IMR-90 (cell line): ENCODE measurements at regions not wholly inside any gene's neighbourhood (a gene's known extent, or its start where the extent isn't known, plus 50 kb on each side); places are given as distances from the start of the nearest gene placed in this dataset.

ENCODE experiments used
- ATAC-seq: fragments of 200-7000 bp; cut with Tn5 transposase; 2 replicates; pipeline ENCODE4 v1.9.1; 2020; ENCODE audit warnings: low read depth, mild to moderate bottlenecking, moderate library complexity
- BruUV-seq: library from RNA; stranded (reverse); fragments of 400-500 nt; replicated peaks from 2 replicates; lab custom pipeline; 2021; lab: Mats Ljungman, UMichigan
- CTCF ChIA-PET: fragments of 300-600 bp; formaldehyde crosslinking; extraction: SDS; loops from one replicate; lab custom pipeline; 2021; ENCODE audit warnings: antibody characterized with exemption; lab: Yijun Ruan, JAX
- POLR2A ChIA-PET: fragments of 300-600 bp; sonication (Branson Sonifier 250); formaldehyde crosslinking; loops from one replicate; lab custom pipeline; 2022; ENCODE audit warnings: antibody characterized with exemption; ENCODE audit not compliant: unreplicated experiment; lab: Charles Lee
- DNase-seq: peaks from one replicate; pipeline ENCODE4 v3.0.0; 2013
- H2AFZ ChIP-seq: replicated peaks from 2 replicates; pipeline ENCODE3; 2013; ENCODE audit warnings: low read length, mild to moderate bottlenecking; ENCODE audit not compliant: poor library complexity
- H2AK5ac ChIP-seq: 2 replicates; pipeline ENCODE4 v1.6.1; 2013; ENCODE audit warnings: low read depth, low read length, inconsistent platforms
- H2AK9ac ChIP-seq: replicated peaks from 2 replicates; pipeline ENCODE3; 2013; ENCODE audit warnings: mild to moderate bottlenecking, low read depth, low read length, moderate library complexity; ENCODE audit not compliant: poor library complexity
- H2BK120ac ChIP-seq: 2 replicates; pipeline ENCODE4 v1.6.1; 2013; ENCODE audit warnings: low read depth, low read length, inconsistent platforms
- H2BK15ac ChIP-seq: 3 replicates; pipeline ENCODE4 v1.6.1; 2013; ENCODE audit warnings: low read depth, low read length, inconsistent platforms
- H2BK20ac ChIP-seq: 2 replicates; pipeline ENCODE4 v1.6.1; 2013; ENCODE audit warnings: low read depth, mild to moderate bottlenecking, inconsistent platforms, low read length, moderate library complexity
- H2BK5ac ChIP-seq: 2 replicates; pipeline ENCODE4 v1.6.1; 2013; ENCODE audit warnings: mild to moderate bottlenecking, low read depth, low read length, inconsistent platforms; ENCODE audit not compliant: poor library complexity, severe bottlenecking
- H3K14ac ChIP-seq: replicated peaks from 2 replicates; pipeline ENCODE4 v1.6.1; 2013; ENCODE audit warnings: low read depth, low read length, inconsistent platforms
- H3K18ac ChIP-seq: 2 replicates; pipeline ENCODE4 v1.6.1; 2013; ENCODE audit warnings: low read depth, low read length, control low read depth
- H3K23ac ChIP-seq: 2 replicates; pipeline ENCODE4 v1.6.1; 2013; ENCODE audit warnings: low read depth, low read length, inconsistent platforms
- H3K27ac ChIP-seq: 2 replicates; pipeline ENCODE4 v1.5.1; 2013; ENCODE audit warnings: mild to moderate bottlenecking, control low read depth, low read length; ENCODE audit not compliant: insufficient read depth
- H3K27me3 ChIP-seq: 2 replicates; pipeline ENCODE4 v1.6.1; 2013; ENCODE audit warnings: low read length; ENCODE audit not compliant: control insufficient read depth, insufficient read depth
- H3K36me3 ChIP-seq: 2 replicates; pipeline ENCODE4 v1.6.1; 2013; ENCODE audit warnings: low read length, mixed read lengths; ENCODE audit not compliant: control insufficient read depth, insufficient read depth
- H3K4ac ChIP-seq: 2 replicates; pipeline ENCODE4 v1.6.1; 2013; ENCODE audit warnings: low read depth, low read length, inconsistent platforms
- H3K4me1 ChIP-seq: 2 replicates; pipeline ENCODE4 v1.6.1; 2013; ENCODE audit warnings: low read length, mixed read lengths; ENCODE audit not compliant: control insufficient read depth, insufficient read depth
- H3K4me2 ChIP-seq: 2 replicates; pipeline ENCODE4 v1.6.1; 2013; ENCODE audit warnings: low read depth, mild to moderate bottlenecking, control low read depth, low read length, moderate library complexity
- H3K4me3 ChIP-seq: 2 replicates; pipeline ENCODE4 v1.5.1; 2013; ENCODE audit warnings: low read depth, mild to moderate bottlenecking, control low read depth, low read length, moderate library complexity; ENCODE audit not compliant: insufficient read depth
- H3K56ac ChIP-seq: 2 replicates; pipeline ENCODE4 v1.6.1; 2013; ENCODE audit warnings: low read length, inconsistent platforms; ENCODE audit not compliant: insufficient read depth; ENCODE audit errors: extremely low read depth
- H3K79me1 ChIP-seq, 2 experiments: 2 replicates each; pipeline ENCODE4 v1.6.1; 2013; ENCODE audit warnings: low read length in 2 of 2, inconsistent platforms in 1 of 2, low read depth in 1 of 2
- H3K9ac ChIP-seq: 2 replicates; pipeline ENCODE4 v1.6.1; 2013; ENCODE audit warnings: low read depth, low read length, control low read depth
- H3K9me1 ChIP-seq: 2 replicates; pipeline ENCODE4 v1.6.1; 2013; ENCODE audit warnings: low read length, inconsistent platforms; ENCODE audit not compliant: insufficient read depth
- H3K9me3 ChIP-seq: 2 replicates; pipeline ENCODE4 v1.6.1; 2013; ENCODE audit warnings: low read length; ENCODE audit not compliant: control insufficient read depth, insufficient read depth
- H4K20me1 ChIP-seq: 2 replicates; pipeline ENCODE4 v1.6.1; 2013; ENCODE audit warnings: low read length, inconsistent platforms; ENCODE audit not compliant: insufficient read depth
- H4K5ac ChIP-seq: 2 replicates; pipeline ENCODE4 v1.6.1; 2013; ENCODE audit warnings: mild to moderate bottlenecking, low read depth, low read length, control low read depth
- H4K8ac ChIP-seq, 2 experiments: 2 replicates each; pipeline ENCODE4 v1.6.1; 2013; ENCODE audit warnings: low read depth in 2 of 2, low read length in 2 of 2, control low read depth in 1 of 2, inconsistent platforms in 1 of 2
- H4K91ac ChIP-seq: 2 replicates; pipeline ENCODE4 v1.6.1; 2013; ENCODE audit warnings: low read depth, low read length, inconsistent platforms; ENCODE audit not compliant: insufficient read depth
- BHLHE40 ChIP-seq: fragments of 150-350 bp; IDR thresholded peaks from 2 replicates; pipeline ENCODE4 v1.6.1; 2016; ENCODE audit warnings: mild to moderate bottlenecking, low read depth, low read length
- CEBPB ChIP-seq: IDR thresholded peaks from 2 replicates; pipeline ENCODE4 v1.6.1; 2012; ENCODE audit warnings: low read depth, low read length, improper control_type of control experiment
- CHD1 ChIP-seq: IDR thresholded peaks from 2 replicates; pipeline ENCODE4 v1.6.1; 2012; ENCODE audit warnings: low read depth, low read length, improper control_type of control experiment
- ELK1 ChIP-seq: fragments of 150-350 bp; IDR thresholded peaks from 2 replicates; pipeline ENCODE4 v1.6.1; 2016; ENCODE audit warnings: low read depth, mild to moderate bottlenecking, low read length, moderate library complexity, borderline replicate concordance
- FOS ChIP-seq: fragments of 150-350 bp; IDR thresholded peaks from 2 replicates; pipeline ENCODE4 v1.6.1; 2016; ENCODE audit warnings: low read depth, low read length
- MAFK ChIP-seq: IDR thresholded peaks from 2 replicates; pipeline ENCODE4 v1.6.1; 2012; ENCODE audit warnings: low read depth, low read length, improper control_type of control experiment
- MAZ ChIP-seq: IDR thresholded peaks from 2 replicates; pipeline ENCODE4 v1.6.1; 2012; ENCODE audit warnings: low read depth, mild to moderate bottlenecking, low read length, improper control_type of control experiment, moderate library complexity, borderline replicate concordance
- MXI1 ChIP-seq: IDR thresholded peaks from 2 replicates; pipeline ENCODE4 v1.6.1; 2012; ENCODE audit warnings: low read depth, mild to moderate bottlenecking, low read length, moderate library complexity, borderline replicate concordance
- NFE2L2 ChIP-seq: fragments of 150-350 bp; IDR thresholded peaks from 2 replicates; pipeline ENCODE4 v1.6.1; 2016; ENCODE audit warnings: low read depth, mild to moderate bottlenecking, low read length
- POLR2A ChIP-seq: IDR thresholded peaks from 2 replicates; pipeline ENCODE4 v1.6.1; 2012; ENCODE audit warnings: mild to moderate bottlenecking, low read depth, low read length
- RAD21 ChIP-seq: IDR thresholded peaks from 2 replicates; pipeline ENCODE4 v1.6.1; 2012; ENCODE audit warnings: low read length, improper control_type of control experiment
- RCOR1 ChIP-seq: IDR thresholded peaks from 2 replicates; pipeline ENCODE4 v1.6.1; 2012; ENCODE audit warnings: mild to moderate bottlenecking, low read length, improper control_type of control experiment; ENCODE audit not compliant: insufficient replicate concordance
- SMC3 ChIP-seq: fragments of 150-350 bp; IDR thresholded peaks from 2 replicates; pipeline ENCODE4 v1.6.1; 2016; ENCODE audit warnings: low read depth, mild to moderate bottlenecking, antibody characterized with exemption, low read length, moderate library complexity
- USF2 ChIP-seq: fragments of 150-350 bp; IDR thresholded peaks from 2 replicates; pipeline ENCODE4 v1.6.1; 2017; ENCODE audit warnings: mild to moderate bottlenecking, antibody characterized with exemption, low read length, low read depth
- WGBS, 2 experiments: methylation state at CpG; one replicate each; pipeline versions ENCODE4 v1.1.5 to v1.1.7; 2013; ENCODE audit warnings: missing lambda C conversion rate in 2 of 2; ENCODE audit not compliant: insufficient read length in 1 of 2; ENCODE audit errors: extremely low coverage in 2 of 2; 5-methylcytosine and 5-hydroxymethylcytosine counted together
- dilution Hi-C: fragments of 300-500 bp; cut with HindIII; formaldehyde crosslinking; loops from one replicate; pipeline ENCODE4 v1.14.3; 2018; ENCODE audit warnings: low sequenced_read_pairs; ENCODE audit not compliant: unreplicated experiment
- in situ Hi-C: fragments of 300-500 bp; cut with MboI; formaldehyde crosslinking; loops from 3 replicates; pipeline ENCODE4 v1.14.3; 2019; ENCODE audit warnings: low sequenced_read_pairs, inconsistent platforms, mixed read lengths
- intact Hi-C: fragments of 100-400 bp; cut with micrococcal nuclease; formaldehyde crosslinking; loops from 2 replicates; pipeline ENCODE4 v1.10.0; 2022
- TF ChIP-seq, protein P1 (sequence below): conservative IDR thresholded peaks from 2 replicates; pipeline ENCODE4 v1.5.1; 2012; ENCODE audit warnings: mild to moderate bottlenecking, low read depth, low read length, improper control_type of control experiment

- ChIA-PET POLR2A (no interaction called here), CTCF (no interaction called here)
- no TSS peak for BruUV-seq
- no peak for TF ChIP-seq RAD21
- TF ChIP-seq BHLHE40, result no peak
- TF ChIP-seq MAZ, result no peak
- TF ChIP-seq USF2, result no peak
- TF ChIP-seq MAFK, result no peak
- TF ChIP-seq ELK1, result no peak
- no peak for TF ChIP-seq POLR2A
- no peak for TF ChIP-seq CEBPB
- no peak for TF ChIP-seq SMC3
- no peak for TF ChIP-seq NFE2L2
- no peak for TF ChIP-seq RCOR1
- TF ChIP-seq MXI1, result no peak
- no peak for TF ChIP-seq CHD1
- TF ChIP-seq, protein P1, sequence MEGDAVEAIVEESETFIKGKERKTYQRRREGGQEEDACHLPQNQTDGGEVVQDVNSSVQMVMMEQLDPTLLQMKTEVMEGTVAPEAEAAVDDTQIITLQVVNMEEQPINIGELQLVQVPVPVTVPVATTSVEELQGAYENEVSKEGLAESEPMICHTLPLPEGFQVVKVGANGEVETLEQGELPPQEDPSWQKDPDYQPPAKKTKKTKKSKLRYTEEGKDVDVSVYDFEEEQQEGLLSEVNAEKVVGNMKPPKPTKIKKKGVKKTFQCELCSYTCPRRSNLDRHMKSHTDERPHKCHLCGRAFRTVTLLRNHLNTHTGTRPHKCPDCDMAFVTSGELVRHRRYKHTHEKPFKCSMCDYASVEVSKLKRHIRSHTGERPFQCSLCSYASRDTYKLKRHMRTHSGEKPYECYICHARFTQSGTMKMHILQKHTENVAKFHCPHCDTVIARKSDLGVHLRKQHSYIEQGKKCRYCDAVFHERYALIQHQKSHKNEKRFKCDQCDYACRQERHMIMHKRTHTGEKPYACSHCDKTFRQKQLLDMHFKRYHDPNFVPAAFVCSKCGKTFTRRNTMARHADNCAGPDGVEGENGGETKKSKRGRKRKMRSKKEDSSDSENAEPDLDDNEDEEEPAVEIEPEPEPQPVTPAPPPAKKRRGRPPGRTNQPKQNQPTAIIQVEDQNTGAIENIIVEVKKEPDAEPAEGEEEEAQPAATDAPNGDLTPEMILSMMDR, result no peak
- TF ChIP-seq FOS, result no peak
These were observed 91.5 kb downstream of the GGTLC2 start for GRCh38 chr22:22735695-22736611.

More at GRCh38 chr22:22735695-22736611, 91.5 kb downstream of the GGTLC2 start:
- Histone ChIP-seq H3K4ac (no peak overlapping the region), H3K79me1 (no peaks in the 10 kb centered on the region), H3K9me3 (no peaks in the 10 kb centered on the region), H3K4me3 (no peak overlapping the region), H2BK15ac (no peak overlapping the region), H2AFZ (no peak overlapping the region), H4K5ac (no peak overlapping the region), H4K20me1 (no peaks in the 10 kb centered on the region), H2AK9ac (no peak overlapping the region), H2BK120ac (no peak overlapping the region), H2AK5ac (no peak overlapping the region), H3K18ac (no peak overlapping the region), H3K23ac (no peak overlapping the region), H3K14ac (no peak overlapping the region), H4K91ac (no peak overlapping the region), H3K4me2 (no peak overlapping the region), H2BK20ac (no peak overlapping the region), H3K36me3 (no peaks in the 10 kb centered on the region), H3K9ac (no peak overlapping the region), H3K56ac (no peak overlapping the region), H4K8ac (no peak overlapping the region), H3K27me3 (peaks cover 7% of the 10 kb centered on the region), H3K9me1 (no peaks in the 10 kb centered on the region), H3K4me1 (no peaks in the 10 kb centered on the region), H3K27ac (no peak overlapping the region), H2BK5ac (no peak overlapping the region)
- in situ Hi-C loops, result no loop called here
- intact Hi-C loops, result no loop called here
- dilution Hi-C loops, result no loop called here
- ATAC-seq (no peak), DNase-seq (no peak)
- no CpG with 5 or more reads among the region's 3 CpGs for WGBS, 2 experiments
